Suprapubic skin (tissue), 4 donors: ENCODE measurements at regions not wholly inside any gene's neighbourhood (a gene's known extent, or its start where the extent isn't known, plus 50 kb on each side); places are given as distances from the start of the nearest gene placed in this dataset.

Experiments used
- POLR2A ChIP-seq, 2 donors: fragments of 450-650 bp; IDR thresholded peaks; one replicate each; pipeline ENCODE4 v1.6.1; 2017; ENCODE audit warnings: antibody characterized with exemption in 2 of 2, mild to moderate bottlenecking in 2 of 2, moderate library complexity in 2 of 2
- POLR2AphosphoS5 ChIP-seq, 3 donors: sonication (generic); formaldehyde crosslinking; IDR thresholded peaks; one replicate each; pipeline ENCODE4 v1.6.1; 2017; ENCODE audit warnings: antibody characterized with exemption in 3 of 3

DNA sequence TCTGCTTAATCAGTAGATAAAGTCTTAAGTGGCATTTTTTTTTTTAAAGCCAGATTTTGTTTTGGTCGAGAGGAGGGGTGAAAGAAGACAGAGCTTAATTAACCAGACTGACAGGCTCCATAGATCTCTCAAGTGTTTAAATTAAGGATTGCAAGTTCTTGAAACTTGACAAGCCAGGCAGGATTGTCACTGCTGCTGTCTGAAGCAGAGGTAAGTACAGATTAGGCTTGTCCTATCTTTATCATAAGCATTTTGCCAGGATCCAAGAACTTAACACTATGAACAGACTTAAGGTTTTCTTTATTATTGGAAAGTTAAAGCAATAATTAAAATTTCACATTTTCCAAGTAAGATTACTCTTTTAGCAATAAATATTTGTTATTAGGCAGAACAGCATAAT is 179.6 kb upstream of the LMO3 start:
- no peak for TF ChIP-seq POLR2AphosphoS5 (IDR thresholded peaks at IDR 0.05)
- no peak for TF ChIP-seq POLR2A (IDR thresholded peaks at IDR 0.05)
